ENCODE measurements at regions not wholly inside any gene's neighbourhood (a gene's known extent, or its start where the extent isn't known, plus 50 kb on each side); places are given as distances from the start of the nearest gene placed in this dataset.

- TF ChIP-seq, protein P1, sequence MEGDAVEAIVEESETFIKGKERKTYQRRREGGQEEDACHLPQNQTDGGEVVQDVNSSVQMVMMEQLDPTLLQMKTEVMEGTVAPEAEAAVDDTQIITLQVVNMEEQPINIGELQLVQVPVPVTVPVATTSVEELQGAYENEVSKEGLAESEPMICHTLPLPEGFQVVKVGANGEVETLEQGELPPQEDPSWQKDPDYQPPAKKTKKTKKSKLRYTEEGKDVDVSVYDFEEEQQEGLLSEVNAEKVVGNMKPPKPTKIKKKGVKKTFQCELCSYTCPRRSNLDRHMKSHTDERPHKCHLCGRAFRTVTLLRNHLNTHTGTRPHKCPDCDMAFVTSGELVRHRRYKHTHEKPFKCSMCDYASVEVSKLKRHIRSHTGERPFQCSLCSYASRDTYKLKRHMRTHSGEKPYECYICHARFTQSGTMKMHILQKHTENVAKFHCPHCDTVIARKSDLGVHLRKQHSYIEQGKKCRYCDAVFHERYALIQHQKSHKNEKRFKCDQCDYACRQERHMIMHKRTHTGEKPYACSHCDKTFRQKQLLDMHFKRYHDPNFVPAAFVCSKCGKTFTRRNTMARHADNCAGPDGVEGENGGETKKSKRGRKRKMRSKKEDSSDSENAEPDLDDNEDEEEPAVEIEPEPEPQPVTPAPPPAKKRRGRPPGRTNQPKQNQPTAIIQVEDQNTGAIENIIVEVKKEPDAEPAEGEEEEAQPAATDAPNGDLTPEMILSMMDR (IDR thresholded peaks at IDR 0.05): peak; percentile 11 to 59
- TF ChIP-seq POLR2AphosphoS5 (IDR thresholded peaks at IDR 0.05): no peak
- no peak for TF ChIP-seq POLR2A (IDR thresholded peaks at IDR 0.05)
Measured at GRCh38 chr2:238720232-238720672, 127.6 kb upstream of the TWIST2 start.

All from suprapubic skin (tissue), 4 donors.